ENCODE measurements at regions not wholly inside any gene's neighbourhood (a gene's known extent, or its start where the extent isn't known, plus 50 kb on each side); places are given as distances from the start of the nearest gene placed in this dataset.
A peak's percentile ranks its signal among the peaks of the same experiment; 100 is the strongest.

- in situ Hi-C loops (cut with HindIII; ENCODE audit: low sequenced_read_pairs) = no loop called here
- DNase-seq (ENCODE audit: low spot score) = no peak
Observed at GRCh38 chr13:77429320-77430142, 102.6 kb upstream of the MYCBP2 start.

GRCh38 chr13:77425705-77426104, 98.8 kb upstream of the MYCBP2 start:
- DNase-seq (ENCODE audit: low spot score) = no peak
- in situ Hi-C loops (cut with HindIII; ENCODE audit: low sequenced_read_pairs) = no loop called here

- DNase-seq (ENCODE audit: low spot score) = no peak
- in situ Hi-C loops (cut with HindIII; ENCODE audit: low sequenced_read_pairs) = no loop called here
Observed at GRCh38 chr13:77423296-77423695, 96.4 kb upstream of the MYCBP2 start.

- DNase-seq (ENCODE audit: low spot score) = no peak
- in situ Hi-C loops (cut with HindIII; ENCODE audit: low sequenced_read_pairs) = no loop called here
Observed at GRCh38 chr13:77422724-77423123, 95.8 kb upstream of the MYCBP2 start.

- in situ Hi-C loops (cut with HindIII; ENCODE audit: low sequenced_read_pairs) = no loop called here
Observed at GRCh38 chr13:77417897-77418296, 91.0 kb upstream of the MYCBP2 start.

GRCh38 chr13:77416666-77417212, 89.8 kb upstream of the MYCBP2 start:
- in situ Hi-C loops (cut with HindIII; ENCODE audit: low sequenced_read_pairs) = no loop called here
- DNase-seq (ENCODE audit: low spot score) = no peak

More at GRCh38 chr13:77417897-77418296, 91.0 kb upstream of the MYCBP2 start:
- DNase-seq (ENCODE audit: low spot score) = peak; percentile 19

GRCh38 chr13:77415253-77416071, 88.6 kb upstream of the MYCBP2 start:
- DNase-seq (ENCODE audit: low spot score) = no peak
- in situ Hi-C loops (cut with HindIII; ENCODE audit: low sequenced_read_pairs) = no loop called here

- in situ Hi-C loops (cut with HindIII; ENCODE audit: low sequenced_read_pairs) = no loop called here
Observed at GRCh38 chr13:77412860-77413259, 86.0 kb upstream of the MYCBP2 start.

GRCh38 chr13:77412116-77412635, 85.3 kb upstream of the MYCBP2 start:
- DNase-seq (ENCODE audit: low spot score) = no peak
- in situ Hi-C loops (cut with HindIII; ENCODE audit: low sequenced_read_pairs) = no loop called here

More at GRCh38 chr13:77412860-77413259, 86.0 kb upstream of the MYCBP2 start:
- no peak for DNase-seq (ENCODE audit: low spot score)

- no peak for DNase-seq (ENCODE audit: low spot score)
- in situ Hi-C loops (cut with HindIII; ENCODE audit: low sequenced_read_pairs) = no loop called here
Observed at GRCh38 chr13:77409412-77409811, 82.5 kb upstream of the MYCBP2 start.

- in situ Hi-C loops (cut with HindIII; ENCODE audit: low sequenced_read_pairs) = no loop called here
- no peak for DNase-seq (ENCODE audit: low spot score)
Observed at GRCh38 chr13:77406644-77407440, 79.9 kb upstream of the MYCBP2 start.

GRCh38 chr13:77398825-77399620, 72.1 kb upstream of the MYCBP2 start:
- DNase-seq (ENCODE audit: low spot score) = no peak
- in situ Hi-C loops (cut with HindIII; ENCODE audit: low sequenced_read_pairs) = no loop called here

- in situ Hi-C loops (cut with HindIII; ENCODE audit: low sequenced_read_pairs) = no loop called here
- DNase-seq (ENCODE audit: low spot score) = no peak
Observed at GRCh38 chr13:77397636-77398035, 70.7 kb upstream of the MYCBP2 start.

GRCh38 chr13:77391475-77391874, 64.6 kb upstream of the MYCBP2 start:
- in situ Hi-C loops (cut with HindIII; ENCODE audit: low sequenced_read_pairs) = no loop called here
- no peak for DNase-seq (ENCODE audit: low spot score)

- in situ Hi-C loops (cut with HindIII; ENCODE audit: low sequenced_read_pairs) = no loop called here
- no peak for DNase-seq (ENCODE audit: low spot score)
Observed at GRCh38 chr13:77390391-77390790, 63.5 kb upstream of the MYCBP2 start.

GRCh38 chr13:77389625-77390000, 62.7 kb upstream of the MYCBP2 start:
- in situ Hi-C loops (cut with HindIII; ENCODE audit: low sequenced_read_pairs) = no loop called here
- no peak for DNase-seq (ENCODE audit: low spot score)

- in situ Hi-C loops (cut with HindIII; ENCODE audit: low sequenced_read_pairs) = no loop called here
- DNase-seq (ENCODE audit: low spot score) = no peak
Observed at GRCh38 chr13:77388944-77389624, 62.2 kb upstream of the MYCBP2 start.

Data from G401 (cell line).